ENCODE measurements at regions not wholly inside any gene's neighbourhood (a gene's known extent, or its start where the extent isn't known, plus 50 kb on each side); places are given as distances from the start of the nearest gene placed in this dataset.
"Not testable (repeated sequence)": the region's sequence is repeated elsewhere in the genome, so short reads cannot be mapped to it uniquely, and the experiment has no call there.

DNA sequence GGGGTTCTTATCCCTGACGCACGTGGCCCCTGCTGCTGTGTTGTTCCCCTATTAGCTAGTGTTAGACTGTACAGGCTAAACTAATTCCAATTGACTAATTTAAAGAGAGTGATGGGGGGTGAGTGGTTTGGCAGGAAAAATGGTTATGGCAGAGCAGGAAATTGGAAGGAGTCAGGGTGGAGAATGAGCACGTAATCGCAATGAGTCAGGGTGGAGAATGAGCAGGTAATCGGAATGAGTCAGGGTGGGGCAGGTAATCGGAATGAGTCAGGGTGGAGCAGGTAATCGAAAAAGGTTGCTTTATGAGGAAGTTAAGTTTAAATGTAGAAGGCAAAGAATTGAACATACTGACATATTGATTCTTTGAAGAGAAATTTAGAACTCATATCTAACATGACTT, 1002.6 kb upstream of the HS3ST1 start:
- H3K27me3 Mint-ChIP-seq, H3K4me1 Mint-ChIP-seq, ATAC-seq, H3K27ac Mint-ChIP-seq, DNase-seq, H3K4me3 Mint-ChIP-seq: not testable (repeated sequence)
- peaks cover 22 to 32% of the 10 kb centered on the region in 2 donors for H3K9me3 Mint-ChIP-seq

DNA sequence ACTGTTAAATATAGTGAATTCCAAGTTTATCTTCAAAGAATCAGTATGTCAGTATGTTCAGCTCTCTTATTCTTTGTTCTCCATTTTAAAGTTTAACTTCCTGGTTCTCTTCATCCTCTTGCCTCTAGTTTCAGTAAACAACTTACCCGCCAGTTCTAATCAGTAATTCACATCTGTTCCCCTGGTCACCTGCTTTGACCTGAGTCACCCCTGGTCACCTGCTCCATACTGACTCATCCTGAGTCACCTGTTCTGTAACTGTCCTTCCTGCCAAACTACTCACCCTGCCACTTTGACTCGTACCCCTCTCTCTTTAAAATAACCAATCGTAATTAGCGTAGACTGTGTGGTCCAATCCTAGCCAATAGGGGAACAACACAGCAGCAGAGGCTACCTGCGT, 992.7 kb upstream of the HS3ST1 start:
- ATAC-seq: no peak
- DNase-seq: no peak
- Mint-ChIP-seq H3K9me3 (peaks cover 14 to 15% of the 10 kb centered on the region in 2 donors), H3K4me1 (no peaks in the 10 kb centered on the region), H3K4me3 (no peak overlapping the region), H3K27ac (no peak overlapping the region), H3K27me3 (no peaks in the 10 kb centered on the region)

- Mint-ChIP-seq H3K4me1 (no peaks in the 10 kb centered on the region), H3K27me3 (no peaks in the 10 kb centered on the region), H3K9me3 (peaks cover 7 to 10% of the 10 kb centered on the region in 2 donors), H3K4me3 (no peak overlapping the region), H3K27ac (no peak overlapping the region)
- DNase-seq: no peak
- ATAC-seq: no peak
Measured at GRCh38 chr4:12416755-12417154, 988.1 kb upstream of the HS3ST1 start.

- no peak for DNase-seq
- no peak overlapping the region for H3K4me3 Mint-ChIP-seq
- no peak overlapping the region for H3K27ac Mint-ChIP-seq
- no peaks in the 10 kb centered on the region for H3K27me3 Mint-ChIP-seq
- H3K9me3 Mint-ChIP-seq: peaks cover 0 to 4% of the 10 kb centered on the region in 2 donors
- no peak for ATAC-seq
- no peaks in the 10 kb centered on the region for H3K4me1 Mint-ChIP-seq
Measured at GRCh38 chr4:12414181-12414812, 985.6 kb upstream of the HS3ST1 start.

DNA sequence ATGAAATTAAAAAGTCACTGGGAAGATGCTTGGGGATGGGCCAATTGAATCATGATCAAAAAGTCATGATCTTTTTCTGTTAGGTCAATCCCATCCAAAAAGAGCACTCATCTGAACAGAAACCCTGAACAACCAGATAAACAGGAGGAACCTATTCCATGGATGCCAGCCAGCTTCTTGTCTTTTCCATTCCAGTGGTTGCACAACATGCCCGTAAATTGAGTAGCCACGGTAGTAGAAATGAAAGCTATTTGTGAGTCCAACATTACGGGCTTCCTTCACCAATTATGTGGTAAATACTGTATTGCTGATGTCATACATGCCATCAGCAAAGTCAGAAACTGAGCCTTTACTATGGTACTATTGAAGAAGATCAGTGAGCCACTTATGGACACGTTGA, 982.4 kb upstream of the HS3ST1 start:
- Mint-ChIP-seq H3K4me3 (no peak overlapping the region), H3K4me1 (no peaks in the 10 kb centered on the region), H3K27me3 (no peaks in the 10 kb centered on the region), H3K27ac (no peak overlapping the region), H3K9me3 (no peaks in the 10 kb centered on the region)
- DNase-seq (no peak), ATAC-seq (no peak)

DNA sequence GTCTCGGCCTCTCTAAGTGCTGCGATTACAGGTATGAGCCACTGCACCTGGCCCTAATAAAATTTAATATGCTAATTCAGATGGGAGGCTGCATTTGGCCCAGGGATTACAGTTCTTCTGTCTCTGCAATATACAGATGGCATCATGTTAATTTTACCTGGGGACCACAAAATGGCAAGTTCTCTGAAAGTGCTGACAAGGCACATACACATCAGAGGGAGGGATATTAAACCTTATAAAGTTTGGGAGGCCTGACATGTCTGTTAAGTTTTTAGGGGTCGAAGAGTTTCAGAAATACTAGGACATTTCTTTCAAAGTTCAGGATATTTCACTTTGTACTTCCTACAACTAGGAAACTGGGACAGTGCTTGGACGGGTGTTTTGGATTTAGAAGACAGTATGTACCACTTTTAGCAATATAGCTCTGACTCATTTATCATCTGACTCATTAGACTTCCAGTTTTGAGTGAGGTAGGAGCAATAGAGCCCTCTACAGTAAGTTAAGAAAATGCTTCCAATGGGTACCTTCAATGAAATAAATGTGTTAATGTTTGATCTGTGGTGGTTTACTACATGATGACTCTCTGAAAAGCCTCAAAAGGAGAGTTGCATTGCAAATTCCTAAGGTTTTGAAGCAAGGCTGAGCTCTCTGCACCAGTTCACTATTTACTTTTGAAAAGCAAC, 981.0 kb upstream of the HS3ST1 start:
- Mint-ChIP-seq H3K4me3 (no peak overlapping the region), H3K9me3 (no peaks in the 10 kb centered on the region), H3K4me1 (no peaks in the 10 kb centered on the region), H3K27me3 (no peaks in the 10 kb centered on the region), H3K27ac (no peak overlapping the region)
- DNase-seq (no peak), ATAC-seq (no peak)

DNA sequence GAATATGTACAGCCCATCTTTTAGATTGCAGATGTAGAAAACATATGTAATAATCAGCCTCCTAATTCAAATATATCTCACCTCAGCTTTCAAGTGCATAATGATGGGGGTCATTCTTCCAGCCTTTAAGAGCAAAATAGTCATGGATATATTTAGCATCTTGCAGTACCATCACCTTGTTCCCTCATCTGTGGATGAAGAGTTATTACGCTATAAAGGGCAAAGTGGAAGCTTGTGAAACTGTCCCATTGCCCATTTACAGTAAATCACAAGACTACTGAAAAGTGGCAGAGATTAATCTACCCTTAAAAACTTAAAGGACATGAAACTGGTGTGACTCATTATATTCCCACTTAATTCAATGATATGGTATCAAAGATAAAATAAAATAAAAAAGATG, 979.7 kb upstream of the HS3ST1 start:
- no peaks in the 10 kb centered on the region for H3K27me3 Mint-ChIP-seq
- H3K9me3 Mint-ChIP-seq: peaks cover 2 to 4% of the 10 kb centered on the region in 2 donors
- ATAC-seq: no peak
- no peak for DNase-seq
- no peaks in the 10 kb centered on the region for H3K4me1 Mint-ChIP-seq
- no peak overlapping the region for H3K27ac Mint-ChIP-seq
- no peak overlapping the region for H3K4me3 Mint-ChIP-seq

DNA sequence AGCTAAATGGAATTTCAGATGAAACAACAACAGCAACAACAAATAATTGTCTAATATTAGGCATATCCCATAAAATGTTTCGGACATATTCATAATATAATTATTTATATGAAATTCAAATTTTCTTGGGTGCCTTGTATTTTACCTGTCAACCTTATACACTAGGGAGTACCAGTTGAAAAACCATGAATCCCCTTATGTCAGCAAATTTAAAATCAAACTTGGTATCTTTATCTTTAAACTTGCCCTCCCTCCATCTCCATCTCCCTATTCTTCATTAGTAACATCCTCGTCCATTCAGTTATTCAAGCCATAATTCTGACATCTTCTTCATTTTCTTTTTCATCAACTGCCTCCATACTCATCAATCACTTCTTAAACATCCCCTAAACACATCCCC, 974.5 kb upstream of the HS3ST1 start:
- Mint-ChIP-seq H3K27me3 (no peaks in the 10 kb centered on the region), H3K9me3 (peaks cover 7 to 14% of the 10 kb centered on the region in 2 donors), H3K27ac (no peak overlapping the region), H3K4me1 (no peaks in the 10 kb centered on the region), H3K4me3 (no peak overlapping the region)
- DNase-seq (no peak), ATAC-seq (no peak)

- ATAC-seq (no peak), DNase-seq (no peak)
- H3K9me3 Mint-ChIP-seq: peaks cover 7 to 18% of the 10 kb centered on the region in 2 donors
- no peak overlapping the region for H3K27ac Mint-ChIP-seq
- H3K4me3 Mint-ChIP-seq: no peak overlapping the region
- H3K4me1 Mint-ChIP-seq: no peaks in the 10 kb centered on the region
- H3K27me3 Mint-ChIP-seq: no peaks in the 10 kb centered on the region
Measured at GRCh38 chr4:12399781-12400180, 971.1 kb upstream of the HS3ST1 start.

DNA sequence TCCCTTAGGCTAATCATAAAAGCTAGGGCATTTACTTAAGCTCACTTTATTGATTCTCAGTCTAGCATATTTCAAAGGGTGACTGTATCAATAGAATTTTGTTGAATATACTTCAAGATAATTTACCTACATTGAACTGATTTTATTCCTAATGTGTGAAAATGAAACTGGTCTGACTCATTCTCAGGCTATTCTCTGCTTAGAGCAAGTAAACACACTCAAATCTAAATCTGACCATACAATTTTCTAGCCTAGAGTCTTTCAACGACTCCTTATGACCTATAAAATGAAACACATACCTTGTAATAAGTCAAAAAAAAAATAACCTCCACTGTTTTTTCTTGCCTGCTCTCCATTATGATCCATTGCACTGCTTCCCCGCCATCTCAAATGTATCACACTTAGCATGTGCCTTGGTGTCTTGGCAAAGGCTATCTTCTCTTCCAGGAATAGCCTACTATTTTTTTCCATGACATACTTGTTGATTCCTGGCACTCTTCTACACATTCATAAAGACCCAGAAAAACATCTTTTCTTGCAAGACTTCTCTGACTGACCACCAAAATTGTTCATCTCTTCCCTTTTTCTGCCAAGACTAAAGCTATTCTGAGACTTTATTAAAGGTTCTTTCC, 965.1 kb upstream of the HS3ST1 start:
- H3K4me1 Mint-ChIP-seq: no peaks in the 10 kb centered on the region
- no peaks in the 10 kb centered on the region for H3K27me3 Mint-ChIP-seq

GRCh38 chr4:12389604-12390003, 960.9 kb upstream of the HS3ST1 start:
- Mint-ChIP-seq H3K27me3 (no peaks in the 10 kb centered on the region), H3K4me1 (no peaks in the 10 kb centered on the region), H3K9me3 (peaks cover 0 to 5% of the 10 kb centered on the region in 2 donors), H3K27ac (no peak overlapping the region), H3K4me3 (no peak overlapping the region)
- DNase-seq: no peak
- no peak for ATAC-seq

More for the DNA sequence above, 965.1 kb upstream of the HS3ST1 start:
- no peak for ATAC-seq
- Mint-ChIP-seq H3K9me3 (peaks cover 0 to 4% of the 10 kb centered on the region in 2 donors), H3K27ac (no peak overlapping the region), H3K4me3 (no peak overlapping the region)
- no peak for DNase-seq

DNA sequence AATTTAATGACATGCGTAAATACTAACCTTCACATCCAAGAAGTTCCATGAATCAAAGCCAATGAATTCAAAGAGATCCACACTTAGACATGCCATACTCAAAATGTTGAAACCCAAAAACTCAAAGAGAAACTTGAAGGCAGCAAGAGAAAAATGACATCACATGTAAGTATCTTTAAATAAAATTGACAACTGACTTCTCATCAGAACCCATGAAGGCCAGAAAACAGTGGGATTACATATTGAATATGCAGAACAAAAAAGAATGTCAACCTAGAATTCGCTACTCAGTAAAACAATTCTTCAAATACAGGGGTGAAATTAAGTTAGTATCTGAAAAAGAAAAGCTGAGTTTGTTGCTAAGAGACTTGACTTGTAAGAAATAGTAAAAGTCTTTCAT, 953.9 kb upstream of the HS3ST1 start:
- no peak overlapping the region for H3K27ac Mint-ChIP-seq
- H3K27me3 Mint-ChIP-seq: no peaks in the 10 kb centered on the region
- H3K9me3 Mint-ChIP-seq: peaks cover 9 to 12% of the 10 kb centered on the region in 2 donors
- no peak overlapping the region for H3K4me3 Mint-ChIP-seq
- ATAC-seq: no peak
- DNase-seq: no peak
- H3K4me1 Mint-ChIP-seq: no peaks in the 10 kb centered on the region

DNA sequence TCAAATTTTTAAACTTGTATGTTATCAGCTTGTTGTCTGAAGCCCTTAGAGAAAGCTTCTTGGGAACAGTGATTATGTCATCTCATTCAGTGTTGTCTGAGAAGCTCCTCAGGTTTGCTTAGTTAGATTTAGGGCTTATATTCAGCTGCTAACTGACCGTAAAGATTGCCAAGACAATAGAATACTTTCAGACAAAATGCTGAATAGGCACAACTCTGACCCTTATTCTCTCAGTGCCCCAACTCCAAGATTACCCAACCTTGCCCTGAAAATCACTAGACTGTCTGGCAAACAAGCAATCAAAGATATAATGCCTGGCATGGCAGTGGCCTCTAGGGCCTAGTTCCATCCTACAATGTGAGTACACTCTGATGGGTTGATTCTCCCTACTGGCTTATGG, 950.5 kb upstream of the HS3ST1 start:
- ATAC-seq (no peak), DNase-seq (no peak)
- Mint-ChIP-seq H3K27me3 (no peaks in the 10 kb centered on the region), H3K9me3 (peaks cover 9 to 12% of the 10 kb centered on the region in 2 donors), H3K4me3 (no peak overlapping the region), H3K4me1 (no peaks in the 10 kb centered on the region), H3K27ac (no peak overlapping the region)

- H3K27ac Mint-ChIP-seq: no peak overlapping the region
- DNase-seq (no peak), ATAC-seq (no peak)
- no peaks in the 10 kb centered on the region for H3K4me1 Mint-ChIP-seq
- H3K4me3 Mint-ChIP-seq: no peak overlapping the region
- no peaks in the 10 kb centered on the region for H3K27me3 Mint-ChIP-seq
- H3K9me3 Mint-ChIP-seq: peaks cover 8 to 17% of the 10 kb centered on the region in 2 donors
Measured at GRCh38 chr4:12375805-12376204, 947.1 kb upstream of the HS3ST1 start.

DNA sequence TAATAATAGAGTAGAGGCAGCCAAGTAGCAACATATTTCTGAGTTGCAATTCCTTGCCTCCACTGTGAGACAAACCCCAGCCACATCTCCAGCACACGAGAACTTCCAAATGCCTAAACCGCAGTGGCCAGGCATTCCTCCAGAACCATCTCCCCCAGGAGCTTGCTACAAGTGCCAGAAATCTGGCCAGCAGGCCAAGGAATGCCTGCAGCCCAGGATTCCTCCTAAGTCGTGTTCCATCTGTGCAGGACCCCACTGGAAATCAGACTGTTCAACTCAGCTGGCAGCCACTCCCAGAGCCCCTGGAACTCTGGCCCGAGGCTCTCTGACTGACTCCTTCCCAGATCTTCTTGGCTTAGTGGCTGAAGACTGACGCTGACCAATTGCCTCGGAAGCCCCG, 937.2 kb upstream of the HS3ST1 start:
- not testable (repeated sequence) for H3K4me1 Mint-ChIP-seq, H3K27ac Mint-ChIP-seq, H3K27me3 Mint-ChIP-seq, H3K4me3 Mint-ChIP-seq, H3K9me3 Mint-ChIP-seq, DNase-seq, ATAC-seq

GRCh38 chr4:12360391-12360790, 931.7 kb upstream of the HS3ST1 start:
- H3K9me3 Mint-ChIP-seq: peaks cover 5 to 14% of the 10 kb centered on the region in 2 donors

More at GRCh38 chr4:12360391-12360790, 931.7 kb upstream of the HS3ST1 start:
- no peaks in the 10 kb centered on the region for H3K27me3 Mint-ChIP-seq
- DNase-seq (no peak), ATAC-seq (no peak)
- H3K4me3 Mint-ChIP-seq: no peak overlapping the region
- H3K4me1 Mint-ChIP-seq: no peaks in the 10 kb centered on the region
- H3K27ac Mint-ChIP-seq: no peak overlapping the region

Data from stimulated activated naive CD8-positive, alpha-beta T cell treated with anti-CD3 and anti-CD28 coated beads, Interleukin-15, amount 100 ng/mL, for 72 hours (primary cell).